Upper lobe of left lung (tissue), 4 donors: ENCODE measurements at regions not wholly inside any gene's neighbourhood (a gene's known extent, or its start where the extent isn't known, plus 50 kb on each side); places are given as distances from the start of the nearest gene placed in this dataset.

Experiments
- CTCF ChIP-seq, 6 experiments: fragments of 450-650 bp in 4 of 6; fragments of 200-600 bp in 2 of 6; sonication (generic) in 2 of 6; IDR thresholded peaks; one replicate each; pipeline ENCODE4 v1.5.1; 2016 to 2019; ENCODE audit warnings: antibody characterized with exemption in 6 of 6
- EP300 ChIP-seq, 4 donors: sonication (generic); formaldehyde crosslinking; IDR thresholded peaks; one replicate each; pipeline ENCODE4 v1.5.1; 2017; ENCODE audit warnings: antibody characterized with exemption in 4 of 4, control low read depth in 2 of 4
- POLR2AphosphoS5 ChIP-seq, 2 donors: sonication (generic); formaldehyde crosslinking; IDR thresholded peaks; one replicate each; pipeline ENCODE4 v1.5.1; 2017; ENCODE audit warnings: antibody characterized with exemption in 2 of 2

GRCh38 chr6:15825332-15825930 is 162.6 kb upstream of the DTNBP1 start:
- TF ChIP-seq CTCF (IDR thresholded peaks at IDR 0.05) (no peak), POLR2AphosphoS5 (IDR thresholded peaks at IDR 0.05) (no peak), EP300 (IDR thresholded peaks at IDR 0.05) (no peak)
